NCI-H2196 (cell line): ENCODE measurements at regions not wholly inside any gene's neighbourhood (a gene's known extent, or its start where the extent isn't known, plus 50 kb on each side); places are given as distances from the start of the nearest gene placed in this dataset.

ENCODE experiments used
- DNase-seq: peaks from one replicate; lab custom pipeline; 2025; ENCODE audit not compliant: unreplicated experiment; lab: John Stamatoyannopoulos, UW

- no peak for DNase-seq
These were observed 219.2 kb downstream of the IRS1 start for GRCh38 chr2:226580403-226580802.

GRCh38 chr2:226579519-226579918 lies 220.1 kb downstream of the IRS1 start:
- DNase-seq = no peak

GRCh38 chr2:226578879-226579278 lies 220.7 kb downstream of the IRS1 start:
- DNase-seq = no peak

- DNase-seq = no peak
These were observed 221.2 kb downstream of the IRS1 start for GRCh38 chr2:226578373-226578772.

- DNase-seq = no peak
These were observed 223.7 kb downstream of the IRS1 start for GRCh38 chr2:226575928-226576327.

- no peak for DNase-seq
These were observed 226.5 kb downstream of the IRS1 start for GRCh38 chr2:226573158-226573557.

- no peak for DNase-seq
These were observed 235.0 kb downstream of the IRS1 start for GRCh38 chr2:226564667-226565066.

GRCh38 chr2:226561962-226562361 lies 237.7 kb downstream of the IRS1 start:
- no peak for DNase-seq

GRCh38 chr2:226560325-226560724 lies 239.3 kb downstream of the IRS1 start:
- no peak for DNase-seq

- no peak for DNase-seq
These were observed 240.1 kb downstream of the IRS1 start for GRCh38 chr2:226559536-226559935.

GRCh38 chr2:226558418-226558817 lies 241.2 kb downstream of the IRS1 start:
- DNase-seq = no peak

- no peak for DNase-seq
These were observed 243.6 kb downstream of the IRS1 start for GRCh38 chr2:226556050-226556449.

- DNase-seq = no peak
These were observed 244.9 kb downstream of the IRS1 start for GRCh38 chr2:226554701-226555100.

- DNase-seq = no peak
These were observed 246.3 kb downstream of the IRS1 start for GRCh38 chr2:226553333-226553732.

GRCh38 chr2:226552571-226553285 lies 246.9 kb downstream of the IRS1 start:
- DNase-seq = no peak

- no peak for DNase-seq
These were observed 247.9 kb downstream of the IRS1 start for GRCh38 chr2:226551522-226552250.

- no peak for DNase-seq
These were observed 248.8 kb downstream of the IRS1 start for GRCh38 chr2:226550801-226551200.

- DNase-seq = no peak
These were observed 250.9 kb downstream of the IRS1 start for GRCh38 chr2:226548732-226549131.

GRCh38 chr2:226544596-226545210 lies 254.9 kb downstream of the IRS1 start:
- no peak for DNase-seq

- DNase-seq = no peak
These were observed 259.2 kb downstream of the IRS1 start for GRCh38 chr2:226540204-226540994.

GRCh38 chr2:226536410-226536809 lies 263.2 kb downstream of the IRS1 start:
- DNase-seq = no peak
